HepG2 (cell line): ENCODE measurements at regions not wholly inside any gene's neighbourhood (a gene's known extent, or its start where the extent isn't known, plus 50 kb on each side); places are given as distances from the start of the nearest gene placed in this dataset.

ENCODE experiments used
- ATAC-seq: fragments of 200-7000 bp; cut with Tn5 transposase; 3 replicates; pipeline ENCODE4 v1.9.1; 2020; ENCODE audit warnings: mild to moderate bottlenecking, moderate library complexity
- BruUV-seq: library from RNA; stranded (reverse); fragments of 400-500 nt; replicated peaks from 2 replicates; lab custom pipeline; 2021; lab: Mats Ljungman, UMichigan
- CTCF ChIA-PET: fragments of 300-600 bp; formaldehyde crosslinking; extraction: SDS; loops from one replicate; lab custom pipeline; 2021; ENCODE audit warnings: low total read pairs, inconsistent platforms, low intra/inter-chr PET ratio; lab: Yijun Ruan, JAX
- POLR2A ChIA-PET: fragments of 350-600 bp; sonication (Branson Sonifier 250); formaldehyde crosslinking; loops from one replicate; lab custom pipeline; 2020; ENCODE audit warnings: antibody characterized with exemption, inconsistent platforms; lab: Yijun Ruan, JAX
- DNase-seq: peaks from one replicate; pipeline ENCODE4 v3.0.0-alpha.2; 2015; ENCODE audit warnings: low spot score
- FAIRE-seq: peaks from 3 replicates; lab custom pipeline; 2011; peaks lifted over from hg19 to GRCh38; lab: Jason Lieb, UNC
- H2AFZ ChIP-seq: one replicate; pipeline ENCODE4 v1.6.1; 2011; ENCODE audit warnings: low read length, inconsistent platforms
- H3K27ac ChIP-seq: fragments of 300-600 bp; 3 replicates; pipeline ENCODE4 v1.8.0; 2011; ENCODE audit warnings: mixed run types, mild to moderate bottlenecking, mixed read lengths, low read length, inconsistent platforms; ENCODE audit not compliant: insufficient read depth; ENCODE audit errors: extremely low read length
- H3K27me3 ChIP-seq, 2 experiments: fragments of 200-600 bp in 1 of 2; 2 replicates in 1 of 2; 3 replicates in 1 of 2; pipeline versions ENCODE4 v1.6.0 to v1.8.0; 2011; ENCODE audit warnings: low read length in 2 of 2, mild to moderate bottlenecking in 2 of 2, moderate library complexity in 2 of 2, inconsistent platforms in 1 of 2; ENCODE audit not compliant: insufficient read depth in 2 of 2, control insufficient read depth in 1 of 2
- H3K36me3 ChIP-seq, 2 experiments: fragments of 200-600 bp in 1 of 2; replicated peaks in 1 of 2; 2 replicates in 1 of 2; 3 replicates in 1 of 2; pipeline versions ENCODE4 v1.5.1 to v1.8.0; 2011; ENCODE audit warnings: low read length in 2 of 2, inconsistent platforms in 1 of 2; ENCODE audit not compliant: insufficient read depth in 2 of 2, control insufficient read depth in 1 of 2
- H3K4me1 ChIP-seq: 2 replicates; pipeline ENCODE4 v1.5.1; 2012; ENCODE audit warnings: low read length, inconsistent platforms; ENCODE audit not compliant: insufficient read depth
- H3K4me2 ChIP-seq: 2 replicates; pipeline ENCODE4 v1.6.0; 2011; ENCODE audit warnings: low read depth, low read length, inconsistent platforms
- H3K4me3 ChIP-seq, 3 experiments: fragments of 200-600 bp in 1 of 3; sonication (generic), shearing (Covaris generic) in 1 of 3; replicated peaks in 1 of 3; 2 replicates each; pipeline ENCODE4 v1.5.1; 2011 to 2016; ENCODE audit warnings: low read length in 3 of 3, inconsistent platforms in 2 of 3, low read depth in 2 of 3, mild to moderate bottlenecking in 2 of 3, control low read depth in 1 of 3, mixed read lengths in 1 of 3; ENCODE audit not compliant: insufficient read depth in 1 of 3
- H3K79me2 ChIP-seq: one replicate; pipeline ENCODE4 v1.6.1; 2011; ENCODE audit warnings: low read length, inconsistent platforms; ENCODE audit not compliant: insufficient read depth
- H3K9ac ChIP-seq: 2 replicates; pipeline ENCODE4 v1.6.0; 2011; ENCODE audit warnings: mild to moderate bottlenecking, low read depth, low read length, inconsistent platforms; ENCODE audit not compliant: insufficient read depth
- H3K9me3 ChIP-seq: 2 replicates; pipeline ENCODE4 v1.5.1; 2012; ENCODE audit warnings: mild to moderate bottlenecking, low read length
- H4K20me1 ChIP-seq: 2 replicates; pipeline ENCODE4 v1.6.0; 2011; ENCODE audit warnings: inconsistent platforms, mild to moderate bottlenecking, low read length, moderate library complexity; ENCODE audit not compliant: insufficient read depth
- ARID5B ChIP-seq: IDR thresholded peaks from 2 replicates; pipeline ENCODE4 v1.4.0; 2020; ENCODE audit warnings: mild to moderate bottlenecking, missing genetic modification reagents
- E2F1 ChIP-seq: sonication (generic); formaldehyde crosslinking; IDR thresholded peaks from 2 replicates; pipeline ENCODE4 v1.5.0; 2020; ENCODE audit warnings: missing genetic modification reagents
- HBP1 ChIP-seq: IDR thresholded peaks from 2 replicates; pipeline ENCODE4 v1.6.1; 2016; ENCODE audit warnings: low read depth, control low read depth
- HES4 ChIP-seq: sonication (generic); formaldehyde crosslinking; IDR thresholded peaks from 2 replicates; pipeline ENCODE4 v1.9.0; 2021; ENCODE audit warnings: mild to moderate bottlenecking, missing genetic modification reagents, borderline replicate concordance
- HINFP ChIP-seq: sonication (generic); formaldehyde crosslinking; IDR thresholded peaks from 2 replicates; pipeline ENCODE4 v1.4.0; 2020; ENCODE audit warnings: low read depth, mild to moderate bottlenecking, missing genetic modification reagents
- ZMYM3 ChIP-seq: sonication (generic); formaldehyde crosslinking; IDR thresholded peaks from 2 replicates; pipeline ENCODE4 v1.5.1; 2020; ENCODE audit warnings: mild to moderate bottlenecking, missing genetic modification reagents
- ZNF180 ChIP-seq: sonication (generic); formaldehyde crosslinking; IDR thresholded peaks from 2 replicates; pipeline ENCODE4 v1.4.0; 2020; ENCODE audit warnings: low read depth, missing genetic modification reagents, borderline replicate concordance
- ZNF280B ChIP-seq: sonication (generic); formaldehyde crosslinking; IDR thresholded peaks from 2 replicates; pipeline ENCODE4 v1.5.0; 2020; ENCODE audit warnings: missing genetic modification reagents, mild to moderate bottlenecking, borderline replicate concordance
- ZNF556 ChIP-seq: sonication (generic); formaldehyde crosslinking; IDR thresholded peaks from 2 replicates; pipeline ENCODE4 v1.4.0; 2020; ENCODE audit warnings: mild to moderate bottlenecking, missing genetic modification reagents, borderline replicate concordance
- ZNF704 ChIP-seq: sonication (generic); formaldehyde crosslinking; IDR thresholded peaks from 2 replicates; pipeline ENCODE4 v1.8.1; 2023; ENCODE audit warnings: mild to moderate bottlenecking, inconsistent platforms, moderate library complexity, missing genetic modification reagents, borderline replicate concordance
- ZNF761 ChIP-seq: sonication (generic); formaldehyde crosslinking; conservative IDR thresholded peaks from 2 replicates; pipeline ENCODE4 v1.4.0; 2020; ENCODE audit warnings: mild to moderate bottlenecking, missing genetic modification reagents
- WGBS: methylation state at CpG from one replicate; pipeline ENCODE4 v1.1.6; 2017; ENCODE audit warnings: low lambda C conversion rate; 5-methylcytosine and 5-hydroxymethylcytosine counted together
- in situ Hi-C: cut with HindIII; loops from 2 replicates; pipeline ENCODE4 v1.10.0; 2017; ENCODE audit warnings: low pct_unique_long_range_greater_than_20kb; ENCODE audit not compliant: extremely low pct_ligation_motif_present
- intact Hi-C: fragments of 100-400 bp; cut with micrococcal nuclease; formaldehyde crosslinking; loops from one replicate; pipeline ENCODE4 v1.10.0; 2022; ENCODE audit not compliant: unreplicated experiment

GRCh38 chr1:38361566-38361965 is 315.0 kb upstream of the POU3F1 start:
- no peaks in the 10 kb centered on the region for H3K27me3 ChIP-seq
- 31% methylated on average over 6 of the region's 6 CpGs for WGBS
- no peaks in the 10 kb centered on the region for H4K20me1 ChIP-seq
- H3K27ac ChIP-seq = no peak overlapping the region
- H3K79me2 ChIP-seq = no peaks in the 10 kb centered on the region
- in situ Hi-C loops = no loop called here
- H2AFZ ChIP-seq = no peak overlapping the region
- no peak overlapping the region for H3K4me2 ChIP-seq
- intact Hi-C loops = no loop called here
- BruUV-seq = no TSS peak
- CTCF ChIA-PET = no interaction called here
- DNase-seq (no peak), ATAC-seq (no peak)
- no peak for TF ChIP-seq E2F1 (CRISPR knock-in tag)
- no peak for TF ChIP-seq ZNF180 (CRISPR knock-in tag)
- TF ChIP-seq HES4 (CRISPR knock-in tag) = no peak
- no peak for TF ChIP-seq ZNF556
- TF ChIP-seq ZNF761 (CRISPR knock-in tag) = no peak
- TF ChIP-seq ZMYM3 (CRISPR knock-in tag) = no peak
- no peak for TF ChIP-seq ZNF704 (CRISPR knock-in tag)
- no peak for TF ChIP-seq ARID5B (CRISPR knock-in tag)
- no peak for TF ChIP-seq HBP1 (CRISPR knock-in tag)
- TF ChIP-seq HINFP = no peak
- no peak for TF ChIP-seq ZNF280B (CRISPR knock-in tag)
- TF ChIP-seq, all 625 proteins: peak for 0
- Histone ChIP-seq H3K9me3 (no peaks in the 10 kb centered on the region), H3K4me1 (no peaks in the 10 kb centered on the region), H3K36me3 (no peaks in the 10 kb centered on the region), H3K9ac (no peak overlapping the region), H3K4me3 (no peak overlapping the region)
- POLR2A ChIA-PET = no interaction called here
- no peak for FAIRE-seq
